ENCODE measurements at regions not wholly inside any gene's neighbourhood (a gene's known extent, or its start where the extent isn't known, plus 50 kb on each side); places are given as distances from the start of the nearest gene placed in this dataset.
A peak's percentile ranks its signal among the peaks of the same experiment; 100 is the strongest.
"Not testable (repeated sequence)": the region's sequence is repeated elsewhere in the genome, so short reads cannot be mapped to it uniquely, and the experiment has no call there.

DNA sequence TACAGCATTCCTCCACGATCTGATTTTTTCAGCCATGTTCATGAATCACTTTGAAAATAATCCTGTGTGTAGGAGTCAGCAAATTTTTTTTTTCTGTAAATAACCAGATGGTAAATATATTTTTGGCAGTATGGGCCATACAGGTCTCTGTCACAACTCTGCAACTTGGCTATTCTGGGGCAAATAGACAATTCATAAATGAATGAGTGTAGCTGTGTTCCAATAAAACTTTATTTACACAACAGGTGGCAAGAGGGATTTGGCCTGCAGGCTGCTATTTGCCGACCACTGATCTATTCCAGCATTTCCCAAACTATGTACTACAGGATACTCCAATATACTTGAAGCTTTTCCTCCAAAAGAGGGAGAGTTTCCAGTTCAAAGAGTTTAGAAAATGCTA, 78.7 kb upstream of the SVIL start:
- DNase-seq = no peak

DNA sequence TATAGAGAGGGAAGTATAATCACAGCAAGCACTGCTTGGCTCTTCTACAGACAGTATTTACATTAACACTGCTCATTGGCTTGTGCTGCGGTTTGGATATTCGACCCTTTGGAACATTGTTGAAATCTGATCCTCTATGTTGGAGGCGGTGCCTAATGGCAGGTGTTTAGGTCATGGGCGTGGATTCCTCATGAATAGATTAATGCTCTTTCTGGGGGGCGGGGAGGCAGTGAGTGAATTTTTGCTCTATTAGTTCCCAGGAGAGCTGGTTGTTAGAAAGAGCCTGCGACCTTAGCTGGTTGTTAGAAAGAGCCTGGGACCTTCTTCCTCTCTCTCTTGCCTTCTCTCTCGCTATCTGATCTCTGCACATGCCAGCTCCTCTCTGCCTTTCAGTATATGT, 77.3 kb upstream of the SVIL start:
- no peak for DNase-seq

DNA sequence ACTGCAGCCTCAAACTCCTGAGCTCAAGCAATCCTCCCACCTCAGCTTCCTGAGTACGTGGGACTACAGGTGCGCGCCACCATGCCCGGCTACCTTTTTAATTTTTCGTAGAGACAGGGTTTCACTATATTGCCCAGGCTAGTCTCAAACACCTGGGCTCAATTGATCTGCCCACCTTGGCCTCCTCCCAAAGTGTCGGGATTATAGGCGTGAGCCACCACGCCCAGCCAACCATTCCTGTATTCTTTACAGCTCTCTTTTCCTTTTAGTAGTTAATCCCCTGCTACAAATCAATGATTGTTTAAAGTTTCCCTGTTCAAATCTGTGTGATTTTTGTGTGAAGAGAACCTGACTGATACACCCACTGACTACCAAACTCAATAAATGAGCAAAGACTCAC, 75.4 kb upstream of the SVIL start:
- DNase-seq = no peak

DNA sequence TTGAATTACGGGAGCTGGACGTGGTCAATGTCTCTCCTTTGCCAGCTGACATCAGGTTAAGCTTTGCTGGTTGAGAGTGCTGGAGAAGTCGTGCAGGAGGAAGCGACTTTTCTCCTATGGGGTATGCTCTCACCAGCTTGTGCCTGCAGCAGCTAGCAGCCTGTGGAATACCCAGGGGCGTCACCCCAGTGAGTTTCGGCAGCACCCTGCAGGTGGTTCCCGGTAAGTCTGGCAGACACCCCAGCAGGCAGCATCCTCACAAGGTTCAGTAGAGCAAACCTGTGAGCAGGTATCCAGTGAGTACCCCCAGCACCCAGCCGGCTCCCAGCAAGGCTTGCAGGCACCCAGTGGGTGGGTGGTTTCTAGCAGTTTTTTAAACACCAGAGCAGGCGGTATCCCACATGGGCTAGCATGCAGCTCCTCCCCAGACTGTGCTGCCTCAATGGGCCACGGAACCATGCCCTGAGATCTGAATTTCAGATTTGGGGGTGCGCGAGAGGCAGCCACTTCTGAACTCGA, 74.8 kb upstream of the SVIL start:
- no peak for DNase-seq

DNA sequence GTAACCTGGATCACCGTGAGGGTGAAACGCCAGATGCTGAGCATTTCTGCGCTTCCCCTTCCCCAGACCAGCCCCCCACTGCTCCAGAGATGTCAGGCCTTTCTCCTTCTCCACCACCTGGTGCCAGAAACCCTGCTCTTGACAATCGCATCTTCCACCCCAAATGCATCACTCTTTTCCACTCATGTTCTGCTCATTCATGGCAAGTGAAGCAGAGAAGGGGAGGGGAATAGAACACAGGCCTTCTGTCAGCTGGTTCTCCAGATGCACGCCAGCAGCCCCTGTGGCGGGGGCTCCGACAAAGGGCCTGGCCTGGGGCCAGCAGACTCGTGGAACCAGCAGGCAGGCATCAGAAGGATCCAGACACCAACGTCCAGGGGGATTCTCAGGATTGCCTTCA, 68.5 kb upstream of the SVIL start:
- no peak for DNase-seq

DNA sequence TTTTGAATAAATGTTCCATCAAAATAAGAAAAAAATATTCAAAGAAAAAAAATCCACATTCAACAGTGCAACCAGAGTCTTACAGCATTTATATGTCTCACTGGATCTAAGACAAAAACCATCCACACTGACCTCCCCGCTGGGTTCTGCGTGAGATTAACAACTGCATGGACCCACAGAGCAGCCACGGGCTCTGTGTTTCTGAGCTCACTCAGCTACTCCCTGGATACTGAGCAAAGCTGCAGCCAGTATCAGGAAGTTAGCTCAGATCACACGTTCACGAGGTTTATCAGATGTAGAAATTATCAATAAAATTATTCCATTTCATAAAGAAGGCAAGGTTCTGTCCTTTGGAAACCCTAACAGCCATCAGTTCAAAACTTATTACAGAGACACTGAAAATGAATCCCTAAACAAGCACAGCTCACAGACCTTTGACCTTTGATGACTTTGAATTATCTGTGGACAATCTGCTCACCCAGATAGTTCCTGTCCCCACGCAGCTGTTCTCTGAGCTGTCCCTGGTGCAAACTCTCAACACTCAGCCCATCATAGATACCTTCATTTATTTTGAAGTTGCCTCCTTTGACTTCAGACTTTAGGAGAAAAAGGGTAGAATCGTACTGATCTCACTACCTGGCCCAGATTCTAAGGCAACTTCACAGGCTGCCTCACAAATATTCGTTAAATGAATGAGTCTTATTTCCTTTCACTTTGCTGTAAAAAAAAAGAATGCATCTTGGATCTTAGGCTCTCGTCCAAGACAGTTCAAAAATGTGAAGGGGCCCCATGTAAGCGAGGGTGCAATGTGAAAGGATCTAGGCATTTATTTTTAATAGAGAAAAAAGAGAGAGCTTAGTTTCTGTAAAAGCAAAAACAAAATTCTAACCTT, 67.7 kb upstream of the SVIL start:
- DNase-seq = peak; percentile 31

DNA sequence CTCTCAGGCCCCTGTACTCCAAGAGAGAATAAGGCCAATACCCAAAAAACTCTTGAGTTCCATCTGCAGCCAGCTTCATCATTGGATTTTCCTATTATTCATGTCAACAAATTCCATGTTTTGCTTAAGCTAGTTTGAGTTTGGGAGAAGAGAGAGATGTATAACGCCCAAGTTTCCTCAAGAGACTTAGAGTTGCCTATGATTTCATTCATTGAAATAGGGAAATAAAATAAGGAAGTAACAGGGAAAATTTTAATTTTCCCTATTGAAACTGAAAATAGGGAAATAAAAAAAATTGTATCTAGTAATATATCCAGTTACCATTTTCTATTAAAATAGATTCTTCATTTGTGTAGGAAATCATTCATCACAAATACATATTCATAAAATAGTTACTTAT, 66.5 kb upstream of the SVIL start:
- no peak for DNase-seq

DNA sequence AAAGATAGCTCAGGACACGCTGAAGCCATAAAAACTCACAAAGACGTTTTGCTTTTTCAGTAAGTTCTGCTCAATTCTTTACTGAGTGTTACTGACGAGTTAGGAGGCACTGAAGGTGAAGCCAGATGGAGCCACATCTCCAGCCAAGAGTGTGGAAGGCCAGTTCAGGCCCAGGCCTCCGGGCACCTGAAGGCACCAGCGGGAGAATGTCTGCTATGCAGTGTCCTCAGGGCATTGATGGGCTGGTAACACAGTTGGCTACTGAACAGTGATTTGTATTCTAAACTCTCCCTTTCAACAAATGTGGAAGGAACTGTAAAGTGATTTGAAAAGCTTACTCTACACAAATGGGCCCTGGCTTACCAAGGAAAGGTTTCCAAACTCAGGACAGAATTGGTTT, 64.8 kb upstream of the SVIL start:
- DNase-seq = no peak

DNA sequence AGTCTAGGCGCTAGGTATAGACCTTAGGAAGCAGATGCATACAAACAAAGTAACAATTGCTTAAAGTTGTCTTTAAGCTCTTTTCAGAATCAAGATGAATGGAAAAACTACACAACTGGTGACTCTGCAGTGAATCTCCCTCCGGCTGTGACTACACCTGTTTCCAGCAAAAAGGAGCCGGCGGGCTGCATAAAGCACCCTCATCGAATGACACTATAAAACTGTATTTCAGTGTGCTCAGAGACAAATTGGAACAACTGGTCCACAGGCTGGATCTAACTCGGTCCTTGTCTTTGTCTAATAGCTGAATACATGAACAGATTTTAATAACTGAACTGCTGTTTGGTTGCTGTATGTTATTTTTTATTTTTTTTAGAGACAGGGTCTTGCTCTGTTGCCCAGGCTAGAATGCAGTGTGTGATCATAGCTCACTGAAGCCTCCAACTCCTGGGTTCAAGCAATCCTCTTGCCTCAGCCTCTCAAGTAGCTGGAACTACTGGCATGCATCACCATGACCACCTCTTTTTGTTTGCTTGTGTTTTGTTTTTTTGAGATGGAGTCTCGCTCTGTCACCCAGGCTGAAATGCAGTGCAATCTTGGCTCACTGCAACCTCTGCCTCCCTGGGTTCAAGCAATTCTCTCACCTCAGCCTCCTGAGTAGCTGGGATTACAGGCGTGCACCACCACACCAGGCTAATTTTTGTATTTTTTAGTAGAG, 64.2 kb upstream of the SVIL start:
- no peak for DNase-seq

DNA sequence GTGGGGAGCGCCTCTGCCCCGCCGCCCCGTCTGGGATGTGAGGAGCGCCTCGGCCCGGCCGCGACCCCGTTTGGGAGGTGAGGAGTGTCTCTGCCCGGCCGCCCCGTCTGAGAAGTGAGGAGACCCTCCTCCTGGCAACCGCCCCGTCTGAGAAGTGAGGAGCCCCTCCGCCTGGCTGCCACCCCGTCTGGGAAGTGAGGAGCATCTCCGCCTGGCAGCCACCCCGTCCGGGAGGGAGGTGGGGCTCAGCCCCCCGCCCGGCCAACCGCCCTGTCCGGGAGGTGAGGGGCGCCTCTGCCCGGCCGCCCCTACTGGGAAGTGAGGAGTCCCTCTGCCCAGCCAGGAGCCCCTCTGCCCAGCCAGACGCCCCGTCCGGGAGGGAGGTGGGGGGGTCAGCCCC, 61.8 kb upstream of the SVIL start:
- not testable (repeated sequence) for DNase-seq

DNA sequence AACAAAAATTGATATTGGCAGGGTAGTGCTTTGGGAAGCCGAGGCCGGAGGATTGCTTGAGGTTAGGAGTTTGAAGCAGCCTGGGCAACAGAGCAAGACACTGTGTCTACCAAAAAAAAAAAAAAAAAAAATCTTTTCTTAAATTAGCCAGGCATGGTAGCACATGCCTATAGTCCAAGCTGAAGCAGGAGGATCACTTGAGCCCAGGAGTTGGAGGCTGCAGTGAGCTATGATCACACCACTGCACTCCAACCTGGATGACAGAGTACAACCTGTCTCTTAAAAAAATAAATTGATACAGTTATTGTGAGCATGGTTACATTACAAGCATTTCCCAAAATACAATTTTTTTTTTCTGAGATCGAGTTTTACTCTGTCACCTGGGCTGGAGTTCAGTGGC, 59.4 kb upstream of the SVIL start:
- no peak for DNase-seq

DNA sequence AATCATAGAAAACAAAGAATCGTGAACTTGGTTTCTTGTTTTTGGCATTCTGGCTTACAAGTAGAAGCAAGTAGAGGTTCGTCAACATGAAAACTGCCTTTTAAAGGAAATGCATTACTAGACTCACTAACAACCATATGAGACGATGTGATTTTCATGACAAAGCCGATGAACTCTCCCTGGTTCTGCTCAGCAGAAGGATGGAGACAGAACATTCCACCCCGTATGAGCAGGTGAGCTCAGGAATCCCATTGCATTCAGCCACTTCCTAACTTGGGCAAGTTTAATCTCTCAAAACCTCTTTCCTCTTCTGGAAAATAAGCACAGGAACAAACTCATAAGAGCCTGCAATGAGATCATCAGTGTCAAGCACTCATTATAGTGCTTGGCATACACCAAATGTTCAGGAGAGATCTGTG, 57.4 kb upstream of the SVIL start:
- DNase-seq = no peak

DNA sequence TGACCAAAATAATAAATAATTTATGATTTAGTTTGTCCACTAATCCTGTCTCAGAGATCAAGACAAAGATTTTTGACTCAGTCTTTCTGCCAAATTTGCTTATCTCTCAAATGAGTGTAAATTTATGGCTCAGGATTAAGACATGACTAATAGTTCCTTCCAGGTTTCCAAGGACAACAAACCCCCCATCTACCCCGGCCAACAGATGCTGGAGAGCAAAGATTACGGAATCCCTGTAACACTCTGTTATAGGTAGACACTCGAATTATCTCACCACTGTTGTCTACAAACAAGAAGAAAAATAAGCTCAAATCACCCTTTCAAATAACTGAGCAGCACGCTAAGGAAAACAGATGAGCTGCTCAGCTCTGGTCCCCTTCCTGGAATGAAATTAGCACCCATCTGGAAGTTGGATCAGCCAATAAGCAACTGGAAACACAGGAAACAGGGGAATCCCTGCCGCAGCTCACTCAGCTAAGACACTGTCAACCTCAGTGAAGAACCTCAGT, 56.8 kb upstream of the SVIL start:
- DNase-seq = peak; percentile 47

DNA sequence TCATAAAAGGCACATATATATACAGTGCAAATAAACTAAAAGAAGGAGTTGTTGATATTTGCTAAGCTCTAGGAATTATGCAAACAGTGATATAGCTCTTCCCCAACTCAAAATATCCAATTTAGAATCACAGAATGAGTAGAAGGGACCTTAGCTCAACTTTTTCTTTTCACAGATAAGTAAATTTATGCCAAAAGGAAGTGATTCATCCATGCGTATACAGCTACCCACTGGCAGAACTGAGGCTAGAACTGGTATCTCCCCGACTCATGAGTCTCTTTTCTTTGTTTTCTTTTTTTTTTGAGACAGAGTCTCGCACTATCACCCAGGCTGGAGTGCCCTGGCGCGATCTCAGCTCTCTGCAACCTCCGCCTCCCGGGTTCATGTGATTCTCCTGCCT, 54.2 kb upstream of the SVIL start:
- peak; percentile 43 for DNase-seq

DNA sequence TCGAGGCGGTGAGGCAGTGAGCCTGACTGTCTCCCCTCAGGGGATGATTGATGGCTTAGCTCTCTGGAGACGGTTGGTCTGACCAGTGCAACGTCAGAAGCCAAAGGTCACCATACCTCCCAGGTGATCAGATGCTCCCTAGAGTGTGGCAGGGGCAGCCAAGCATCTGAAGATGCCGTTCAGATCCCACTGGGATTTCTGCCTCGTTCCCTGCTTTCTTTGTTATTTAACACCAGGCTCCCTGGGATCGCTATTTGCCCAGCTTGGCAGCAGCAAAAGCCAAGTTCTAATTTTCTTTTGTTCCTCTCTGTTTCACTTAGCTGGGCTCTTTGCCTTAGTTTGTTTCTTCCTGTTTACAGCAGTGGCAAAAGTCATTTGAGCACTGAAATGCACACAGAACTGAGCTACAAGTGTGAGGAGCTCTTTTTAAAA, 53.5 kb upstream of the SVIL start:
- DNase-seq = no peak

DNA sequence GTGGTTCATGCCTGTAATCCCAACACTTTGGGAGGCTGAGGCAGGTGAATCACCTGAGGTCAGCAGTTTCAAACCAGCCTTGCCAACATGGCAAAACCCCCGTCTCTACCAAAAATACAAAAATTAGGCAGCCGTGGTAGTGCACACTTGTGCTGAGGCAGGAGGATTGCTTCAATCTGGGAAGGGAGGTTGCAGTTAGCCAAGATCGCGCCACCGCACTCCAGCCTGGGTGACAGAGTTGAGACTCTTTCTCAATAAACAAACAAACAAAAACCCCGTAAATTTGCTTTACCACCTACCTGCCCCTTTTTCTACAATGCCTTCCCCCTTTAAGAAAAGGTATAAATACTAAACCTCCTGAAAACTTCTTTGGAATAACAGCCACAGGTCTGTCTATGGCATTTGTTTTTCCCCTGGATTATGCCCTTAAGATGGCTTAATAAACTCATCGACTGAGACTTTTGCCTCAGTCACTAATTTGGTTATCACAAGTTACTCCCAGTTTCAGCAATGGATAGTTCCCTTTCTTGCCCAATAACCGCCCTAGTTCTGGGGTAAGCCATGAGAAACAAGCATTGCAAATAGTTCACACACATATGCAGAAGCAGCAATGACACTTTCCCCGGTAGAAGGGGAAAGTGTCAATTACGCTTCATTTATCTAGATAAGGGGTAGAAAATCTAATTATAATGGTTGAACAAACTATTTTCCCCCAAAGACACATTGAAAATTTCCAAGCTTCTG, 52.8 kb upstream of the SVIL start:
- no peak for DNase-seq

DNA sequence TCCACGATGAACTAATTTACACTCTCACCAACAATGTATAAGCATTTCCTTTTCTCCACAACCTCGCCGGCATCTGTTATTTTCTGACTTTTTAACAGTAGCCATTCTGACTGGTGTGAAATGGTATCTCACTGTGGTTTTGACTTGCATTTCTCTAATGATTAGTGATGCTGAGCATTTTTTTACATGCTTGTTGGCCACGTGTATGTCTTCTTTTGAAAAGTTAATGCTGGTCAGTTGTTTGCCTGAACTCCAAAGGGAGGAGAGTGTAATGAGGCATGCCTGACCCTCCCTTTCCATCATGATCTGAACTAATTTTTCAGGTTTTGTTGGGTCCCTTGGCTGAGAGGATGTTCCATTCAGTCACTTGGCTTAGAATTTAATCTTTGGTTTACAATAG, 50.7 kb upstream of the SVIL start:
- DNase-seq = no peak
